GM18870 (cell line): ENCODE measurements at regions not wholly inside any gene's neighbourhood (a gene's known extent, or its start where the extent isn't known, plus 50 kb on each side); places are given as distances from the start of the nearest gene placed in this dataset.

Source experiments
- ATAC-seq: cut with Tn5 transposase; IDR thresholded peaks from one replicate; pipeline ENCODE4 v1.9.1; 2021; ENCODE audit warnings: moderate library complexity; ENCODE audit not compliant: unreplicated experiment

DNA sequence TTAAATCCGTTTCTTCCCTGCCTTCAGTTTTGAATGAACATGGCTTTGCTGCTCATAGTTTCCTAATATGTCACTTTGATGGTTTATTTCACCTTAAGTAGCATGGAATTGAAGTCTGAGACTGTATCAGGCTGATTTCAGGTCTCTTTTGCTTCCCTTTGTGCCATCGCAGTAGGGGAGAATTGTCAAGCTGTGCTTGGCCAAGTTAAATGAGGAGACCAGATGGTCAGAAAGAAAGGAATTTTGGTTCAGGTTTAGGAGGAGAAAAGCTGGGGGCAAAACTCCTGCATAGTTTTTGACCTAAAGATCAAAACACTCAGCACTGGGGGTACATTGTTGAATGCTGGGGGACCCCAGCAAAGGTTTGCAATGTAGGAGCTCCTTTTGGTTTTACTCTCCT lies 398.4 kb downstream of the NUAK1 start:
- ATAC-seq, result no peak

DNA sequence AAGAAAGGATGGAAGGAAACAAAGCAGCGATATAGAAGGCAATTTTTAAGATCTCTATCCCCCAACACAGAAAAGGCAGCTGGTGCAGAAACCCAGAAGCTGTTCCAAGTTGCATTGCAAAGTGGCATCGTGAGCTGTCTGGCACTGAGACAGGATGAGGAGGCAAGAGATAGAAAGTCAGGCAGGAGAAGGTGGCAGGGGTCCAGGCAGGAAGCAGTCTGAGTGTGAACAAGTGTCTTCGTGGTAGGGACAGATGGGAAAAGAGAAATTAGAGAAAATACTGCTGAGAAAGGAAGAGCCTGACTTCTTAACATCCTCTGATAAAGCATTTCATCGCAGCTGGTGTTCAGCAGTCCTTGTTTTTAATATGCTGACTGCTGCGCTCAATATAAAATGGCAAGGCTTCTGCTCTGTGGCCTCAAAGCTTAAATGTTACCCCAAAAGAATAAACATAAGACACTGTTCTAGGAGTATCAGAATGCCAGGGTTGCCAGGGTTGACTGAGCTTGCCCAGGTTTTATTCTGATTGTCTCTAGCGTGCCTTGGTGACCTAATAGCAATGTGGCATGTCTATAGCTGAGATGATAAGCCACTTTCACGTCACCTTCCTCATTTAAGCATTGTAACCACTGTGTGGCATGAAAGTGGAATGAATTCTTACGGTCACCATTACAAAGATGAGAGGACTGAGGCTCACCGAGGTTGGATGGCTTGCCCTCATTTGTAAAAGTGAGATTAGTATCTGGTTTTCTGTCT lies 397.6 kb downstream of the NUAK1 start:
- no peak for ATAC-seq

DNA sequence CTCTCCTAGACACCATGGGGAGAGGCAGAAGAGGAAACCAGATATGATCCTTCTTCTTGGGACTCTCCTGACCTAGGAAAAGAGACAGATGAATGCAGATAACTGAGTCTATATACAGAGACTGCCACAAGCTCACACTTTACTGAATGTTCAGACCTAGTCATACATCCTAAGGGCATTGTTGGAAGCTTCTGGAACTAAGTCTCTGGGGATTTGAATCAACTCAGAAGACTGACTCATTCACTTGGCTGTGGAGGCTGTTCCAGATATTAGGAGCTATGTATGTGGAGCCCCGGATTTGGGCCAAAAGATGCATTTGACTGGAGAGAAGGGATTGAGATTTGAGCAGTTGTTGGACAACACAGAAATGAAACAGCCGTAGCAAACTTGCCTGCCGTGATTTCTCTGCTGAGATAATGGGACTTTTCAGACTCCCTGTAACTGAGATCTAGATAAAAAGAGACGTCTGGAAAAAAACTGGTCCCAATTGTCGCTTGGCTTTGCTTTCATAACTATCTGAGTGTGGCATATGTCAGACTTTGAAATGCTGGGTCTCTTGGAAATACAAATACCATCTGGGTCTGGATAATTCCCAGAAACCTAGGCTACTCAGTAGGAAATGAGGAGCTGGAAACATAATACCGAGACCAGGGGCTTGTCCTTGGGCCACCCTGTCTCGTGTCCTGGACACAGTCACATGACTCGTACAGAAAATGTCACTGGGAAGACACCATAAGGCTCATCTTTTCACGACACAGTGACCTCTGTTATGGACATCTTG lies 396.8 kb downstream of the NUAK1 start:
- no peak for ATAC-seq

DNA sequence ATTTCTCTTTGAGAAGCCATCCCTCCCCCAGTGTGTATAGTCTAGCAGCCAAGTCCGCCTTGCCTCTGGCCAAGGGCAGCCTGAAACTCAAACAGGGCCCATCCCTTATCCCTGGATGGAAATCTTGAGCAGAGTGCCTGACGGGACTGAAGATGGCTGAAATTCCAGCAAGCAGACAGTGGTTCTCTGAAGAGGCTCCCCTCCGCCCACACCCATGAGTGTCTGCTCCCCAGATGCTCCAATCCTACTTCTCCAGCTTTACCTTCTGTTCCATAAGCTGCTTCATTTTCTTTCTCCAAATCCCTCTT lies 396.2 kb downstream of the NUAK1 start:
- no peak for ATAC-seq

DNA sequence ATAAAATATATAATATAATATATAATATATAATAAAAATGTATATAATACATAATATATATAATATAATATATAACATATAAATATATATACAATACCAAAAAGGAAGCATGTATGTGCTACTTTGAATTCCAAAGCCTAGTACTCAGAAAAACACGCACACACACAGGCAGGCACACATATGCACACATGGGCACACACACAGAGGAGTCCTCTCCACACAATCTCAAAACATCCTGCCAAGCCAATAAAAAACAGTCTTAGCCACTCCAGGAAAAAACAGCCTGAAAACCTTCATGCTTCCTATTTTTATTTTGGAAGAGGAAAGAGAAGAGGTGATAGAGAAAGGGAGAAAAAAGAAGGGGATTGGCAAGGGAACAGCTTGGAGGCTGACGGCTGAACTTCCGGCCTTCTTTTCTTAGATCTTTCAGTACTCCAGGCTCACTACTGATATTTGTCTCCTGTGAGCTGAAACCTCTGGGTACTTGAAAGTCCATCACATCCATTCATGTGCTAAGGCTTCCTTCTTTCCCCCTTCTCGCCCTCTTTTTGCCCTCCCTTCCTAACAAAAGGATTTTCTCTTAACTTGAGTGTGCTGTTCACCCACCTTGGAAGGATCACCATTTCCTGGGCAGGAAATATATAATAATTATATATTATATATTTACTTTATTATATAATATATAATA lies 394.2 kb downstream of the NUAK1 start:
- no peak for ATAC-seq

DNA sequence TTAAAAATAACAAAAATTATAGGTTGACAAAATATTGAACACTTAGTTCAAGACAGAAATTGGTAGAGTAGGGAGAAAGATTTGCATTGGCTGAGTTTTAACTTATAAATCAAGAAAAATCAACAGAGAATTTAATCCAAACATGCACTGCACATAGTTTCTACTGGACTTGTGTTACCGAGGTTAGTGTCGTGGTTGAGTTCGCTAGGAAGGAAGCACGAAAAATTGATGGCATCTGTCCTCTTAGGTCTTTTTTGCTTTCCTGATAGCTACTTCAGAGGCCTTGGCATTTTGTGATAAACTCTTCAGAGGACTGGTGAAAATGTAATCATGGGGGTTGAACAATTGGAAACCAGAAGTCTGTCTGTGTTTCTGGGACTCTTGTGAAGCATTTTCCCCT lies 392.9 kb downstream of the NUAK1 start:
- ATAC-seq, result no peak

DNA sequence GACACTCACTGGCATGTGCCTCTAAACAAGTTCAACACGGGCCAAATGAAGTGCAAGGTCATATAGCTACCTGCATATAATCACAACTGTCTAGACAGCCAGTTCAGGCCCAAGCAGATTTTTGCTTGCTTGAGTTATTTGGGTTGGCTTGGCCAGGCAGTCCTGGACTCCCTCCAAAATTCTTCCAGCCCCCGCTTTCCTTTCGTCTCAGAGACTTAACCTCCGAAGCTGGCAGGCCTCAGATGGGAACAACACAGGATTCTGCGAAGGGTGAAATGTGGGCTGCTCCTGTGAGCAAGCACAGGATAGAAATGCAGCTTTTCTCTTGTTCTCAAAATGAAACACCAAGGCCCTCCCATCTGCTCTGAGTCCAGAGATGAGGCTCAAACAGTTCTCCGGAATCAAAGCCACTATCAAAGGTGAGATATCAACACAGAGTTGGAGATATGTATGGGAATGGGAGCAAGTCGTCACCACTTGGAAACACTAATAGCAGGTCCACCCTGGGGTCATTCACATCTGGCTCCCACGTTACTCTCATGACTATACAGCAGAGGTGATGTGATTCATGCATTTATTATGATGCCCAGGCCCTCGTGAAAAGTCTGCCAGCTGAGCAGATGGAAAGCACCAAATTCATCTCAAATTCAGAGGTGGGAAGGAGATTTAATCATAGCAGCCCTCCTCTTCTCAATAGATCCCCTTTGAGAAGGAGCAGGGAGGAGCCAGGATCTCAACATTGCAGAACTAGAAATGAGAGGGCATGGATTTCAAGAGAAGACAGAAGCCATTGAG lies 389.8 kb downstream of the NUAK1 start:
- no peak for ATAC-seq

DNA sequence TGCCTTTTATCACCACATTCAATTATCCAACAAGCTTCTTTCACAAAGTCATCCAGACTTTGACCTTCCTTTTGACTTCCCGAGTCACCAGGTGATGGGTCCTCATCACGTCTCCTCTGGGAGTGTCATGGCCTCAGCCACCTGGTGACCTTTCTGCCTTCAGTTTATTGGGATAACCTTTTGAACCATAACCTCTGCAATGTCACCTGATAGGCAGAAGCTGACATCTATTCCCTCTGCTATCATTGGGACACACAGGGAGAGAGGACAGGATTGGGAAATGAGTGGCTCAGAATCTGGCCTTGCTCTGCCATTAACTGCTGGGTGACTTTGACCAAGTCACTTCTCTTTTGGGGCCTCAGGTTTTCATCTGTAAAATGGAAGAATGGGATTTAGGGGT lies 388.7 kb downstream of the NUAK1 start:
- ATAC-seq, result no peak

DNA sequence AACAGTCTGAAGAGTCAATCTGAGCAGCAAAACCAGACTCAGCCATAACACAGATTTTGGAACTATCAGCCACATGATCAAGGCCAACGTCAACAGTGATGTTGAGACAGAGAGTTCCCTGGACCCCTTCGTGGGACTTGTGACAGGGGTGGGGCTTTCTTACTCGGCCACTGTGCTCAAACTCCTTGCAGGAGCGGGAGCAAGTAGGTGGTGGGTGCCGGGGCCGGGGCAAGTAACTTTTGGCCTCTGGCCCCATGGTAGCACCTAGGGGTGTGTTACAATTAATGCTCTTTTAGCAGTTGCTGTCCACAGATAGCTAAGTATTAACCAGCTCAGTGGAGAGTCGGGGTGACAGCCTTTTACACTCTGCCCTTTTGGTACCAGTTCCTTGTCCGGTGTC lies 384.4 kb downstream of the NUAK1 start:
- ATAC-seq, result no peak

DNA sequence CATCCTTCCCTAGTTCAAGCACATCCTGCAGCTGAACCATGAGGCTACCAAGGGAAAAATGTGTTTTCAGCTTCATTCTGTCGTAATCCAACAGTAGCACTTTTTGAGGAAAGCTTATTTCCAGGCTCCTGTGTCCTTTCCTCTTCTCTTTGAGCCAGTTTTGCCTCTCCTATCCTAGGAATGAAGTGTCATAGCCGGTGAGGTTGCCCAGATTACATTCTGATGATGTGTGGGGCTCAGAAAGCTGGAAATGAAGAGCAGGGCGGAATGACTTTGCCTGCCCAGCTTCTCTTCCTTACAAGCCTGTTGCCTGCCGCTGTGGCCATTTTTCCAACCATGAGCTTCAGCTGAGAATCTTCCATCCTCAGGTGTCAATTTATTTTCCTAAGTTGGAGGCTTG lies 381.8 kb downstream of the NUAK1 start:
- no peak for ATAC-seq

DNA sequence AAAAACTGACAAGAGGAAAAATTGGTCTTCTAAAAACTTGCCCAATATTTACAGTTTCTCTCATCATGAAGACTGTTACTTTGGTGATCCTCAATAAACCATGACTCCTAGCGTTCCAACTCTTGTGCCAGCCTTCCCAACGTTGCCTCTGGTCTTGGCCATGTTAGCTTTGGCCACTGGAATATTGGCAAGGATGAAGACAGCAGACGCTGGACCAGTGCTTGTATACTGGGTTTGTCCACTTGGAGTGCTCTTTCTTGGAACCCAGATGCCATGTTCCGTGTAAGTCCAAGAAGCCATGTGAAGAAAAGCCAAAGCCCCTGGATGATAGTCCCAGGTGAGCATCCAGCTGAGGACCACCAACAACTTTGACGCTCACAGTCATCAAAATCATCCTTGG lies 379.6 kb downstream of the NUAK1 start:
- no peak for ATAC-seq

DNA sequence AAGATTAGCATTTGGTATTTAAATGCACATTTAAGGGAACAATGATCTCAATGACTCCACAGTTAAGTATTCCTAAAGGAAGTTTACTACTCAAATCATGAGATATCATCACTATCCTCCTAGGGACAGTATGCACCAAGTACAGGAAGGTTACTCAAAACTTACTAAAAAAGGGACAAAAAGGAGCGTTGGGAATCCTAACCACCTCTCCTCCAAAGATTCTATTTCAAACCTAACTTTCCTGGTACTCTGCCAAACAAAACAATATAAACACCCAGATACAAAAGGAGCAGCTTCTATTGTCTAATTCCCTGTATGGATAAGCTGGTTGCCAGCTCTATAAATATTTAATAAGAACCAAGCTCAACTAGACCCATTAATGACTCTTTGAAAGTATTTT lies 377.7 kb downstream of the NUAK1 start:
- no peak for ATAC-seq

DNA sequence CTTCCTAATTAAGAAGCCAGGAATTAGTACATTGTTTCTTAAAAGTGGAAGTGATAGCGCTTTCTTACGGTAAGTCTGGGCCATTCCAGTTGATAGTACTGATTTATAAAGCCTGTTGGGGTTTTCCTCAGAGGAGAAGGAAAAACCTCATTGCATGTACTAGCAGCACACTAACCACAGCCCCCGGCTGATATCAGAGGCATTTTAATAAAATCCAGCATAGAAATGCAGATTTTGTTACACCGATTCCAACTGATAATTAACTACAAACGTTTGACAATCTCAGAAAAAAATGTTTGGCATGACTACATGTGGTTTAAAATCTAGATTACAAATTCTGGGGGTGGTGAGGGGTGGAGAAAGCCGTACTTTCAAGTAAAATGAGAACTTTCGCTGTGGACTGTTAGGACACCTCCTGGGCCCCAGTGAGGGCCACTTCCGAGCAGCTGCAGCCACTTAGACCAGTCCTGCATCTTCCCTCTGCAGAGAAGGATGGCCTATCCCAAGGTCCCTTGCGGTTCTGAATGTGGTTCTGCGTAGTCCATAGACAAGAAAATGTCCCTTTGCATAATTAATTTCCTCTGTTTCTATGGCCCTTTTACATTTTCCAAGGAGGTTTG lies 374.4 kb downstream of the NUAK1 start:
- no peak for ATAC-seq

DNA sequence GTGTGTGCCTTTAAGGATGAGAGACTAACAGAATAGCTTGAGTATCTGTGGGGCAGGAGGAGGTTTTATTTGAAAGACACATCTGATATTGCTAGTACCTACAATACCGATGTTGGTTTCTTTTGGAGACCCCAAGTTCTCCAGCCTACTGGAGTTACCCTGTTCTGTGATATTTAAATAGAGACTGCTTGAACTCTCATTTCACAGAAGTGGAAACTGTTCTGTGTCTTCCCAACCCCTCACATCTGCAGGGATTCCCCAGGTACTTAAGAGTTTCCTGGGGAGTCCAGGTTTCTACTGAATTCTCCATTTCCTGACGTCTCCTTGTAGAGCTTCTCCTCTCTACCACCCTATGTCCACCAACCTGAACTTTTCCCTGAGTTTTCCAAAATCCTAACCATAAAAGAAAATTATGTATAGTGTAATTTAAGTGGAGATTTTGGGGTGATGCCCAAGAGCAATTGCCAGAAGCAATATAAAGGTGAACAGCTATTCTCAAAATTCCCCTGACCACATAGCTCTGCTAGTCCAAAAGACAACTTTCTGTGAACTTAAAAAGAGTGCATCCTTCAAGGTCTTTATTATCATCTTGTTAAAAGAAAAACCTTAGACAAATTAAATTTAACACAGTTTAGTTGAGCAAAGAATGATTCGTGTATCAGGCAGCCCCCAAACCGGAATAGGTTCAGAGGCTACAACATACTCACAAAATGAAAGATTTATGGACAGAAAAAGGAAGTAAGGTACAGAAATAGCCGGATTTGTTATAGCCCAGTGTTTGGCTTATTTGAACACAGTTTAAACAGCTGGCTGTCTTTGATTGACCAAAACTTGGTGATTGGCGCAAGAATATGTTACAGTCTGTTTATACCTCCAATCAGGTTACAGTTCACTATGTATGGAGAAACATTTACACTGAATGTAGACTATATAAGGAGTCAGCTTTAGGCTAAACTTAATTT lies 373.4 kb downstream of the NUAK1 start:
- ATAC-seq, result no peak

DNA sequence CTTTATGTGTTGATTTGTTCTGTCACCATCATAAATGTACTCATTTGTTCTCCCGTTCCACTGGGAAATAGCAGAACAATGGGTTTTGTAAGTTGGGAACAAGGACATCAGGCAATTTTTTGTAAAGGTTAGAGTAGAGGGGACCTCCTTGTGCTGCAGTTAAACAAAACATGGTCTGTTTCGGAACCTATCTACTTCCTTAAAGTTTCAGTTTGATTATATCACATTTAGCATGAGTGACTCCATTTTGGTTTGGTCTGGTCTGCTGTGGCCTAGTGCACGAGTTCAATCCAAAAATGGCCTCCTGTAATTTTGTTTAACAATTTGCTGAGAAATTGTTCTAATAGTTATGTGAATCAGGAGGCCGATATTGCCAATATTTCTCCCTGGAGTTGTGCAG lies 372.7 kb downstream of the NUAK1 start:
- no peak for ATAC-seq

DNA sequence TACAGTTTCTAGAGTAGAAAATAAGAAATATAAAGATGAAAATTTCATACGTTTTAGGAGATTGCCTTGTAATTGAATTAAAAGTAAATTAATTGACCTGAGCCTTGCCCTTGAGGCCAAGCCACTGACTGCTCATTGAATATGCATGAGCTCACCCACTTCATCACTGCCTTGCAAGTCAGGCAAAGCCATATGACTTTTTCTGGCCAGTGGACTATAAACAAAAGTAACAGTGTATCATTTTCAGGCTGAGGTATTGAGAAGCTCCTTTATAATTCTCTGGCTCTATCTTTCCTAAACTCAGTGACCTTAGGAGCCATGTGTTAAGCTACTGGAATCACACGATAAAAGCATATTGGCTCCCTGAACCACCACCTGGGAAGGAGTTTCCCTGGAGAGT lies 369.3 kb downstream of the NUAK1 start:
- no peak for ATAC-seq

DNA sequence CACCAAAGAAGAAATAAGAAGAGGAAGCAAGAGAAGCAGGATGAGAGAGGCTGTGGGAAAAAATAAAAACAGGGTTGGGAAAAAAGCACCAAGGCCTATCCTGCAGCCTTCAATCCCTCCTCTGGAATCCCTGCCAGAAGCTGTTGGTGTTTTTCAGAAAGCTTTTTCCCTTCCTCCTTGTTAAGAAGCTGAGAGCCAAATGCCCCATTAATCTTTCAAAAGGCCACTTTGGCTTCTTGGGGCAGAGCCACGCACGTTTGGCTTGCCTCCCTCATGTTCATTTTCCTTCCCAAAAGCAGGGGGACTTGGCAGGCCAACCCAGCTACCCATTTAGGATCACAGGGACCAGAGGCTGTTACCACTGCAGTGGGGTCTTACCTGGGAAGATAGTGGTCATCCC lies 365.3 kb downstream of the NUAK1 start:
- ATAC-seq, result no peak

DNA sequence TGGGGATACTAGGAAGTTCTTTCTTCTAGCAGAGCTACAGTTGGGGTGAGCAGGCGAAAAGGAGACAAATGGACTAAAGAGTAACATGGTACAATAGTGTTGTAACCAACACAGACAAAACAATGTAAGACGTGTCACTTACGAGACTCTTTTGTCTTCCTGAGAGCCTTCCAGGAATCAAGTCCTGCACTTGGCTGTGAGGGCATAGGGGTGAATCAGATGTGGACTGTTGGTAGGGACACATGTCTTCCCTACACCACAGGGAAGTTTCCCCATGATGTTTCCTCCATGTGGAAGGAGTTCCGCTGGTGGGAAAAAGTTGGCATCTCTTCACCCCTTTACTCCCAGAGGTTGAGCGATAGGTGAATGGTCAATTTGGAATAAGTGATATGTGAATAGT lies 364.7 kb downstream of the NUAK1 start:
- ATAC-seq, result no peak

DNA sequence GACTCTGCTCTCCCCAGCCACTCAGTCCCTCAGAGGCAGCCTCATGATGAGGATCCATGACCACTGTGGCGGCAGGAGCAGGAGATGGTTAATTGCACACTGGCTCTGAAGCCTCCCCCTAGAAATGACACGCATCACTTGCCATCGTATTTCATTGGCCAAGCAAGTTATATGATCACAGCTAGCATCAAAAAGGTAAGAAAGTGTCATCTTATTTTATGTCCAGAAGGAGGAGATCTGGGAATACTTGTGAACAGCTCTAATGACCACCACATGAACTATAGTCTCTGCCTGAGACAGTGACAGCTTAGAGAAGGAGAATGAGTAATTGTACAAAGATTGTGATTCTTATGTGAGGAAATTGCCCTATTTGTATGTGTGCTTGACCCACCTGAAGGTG lies 363.4 kb downstream of the NUAK1 start:
- no peak for ATAC-seq
